H7 (cell line): ENCODE measurements at regions not wholly inside any gene's neighbourhood (a gene's known extent, or its start where the extent isn't known, plus 50 kb on each side); places are given as distances from the start of the nearest gene placed in this dataset.

Source experiments
- DNase-seq: peaks from one replicate; pipeline ENCODE4 v3.0.0; 2012
- H3K27me3 ChIP-seq: 2 replicates; pipeline ENCODE4 v1.6.0; 2011; ENCODE audit warnings: mild to moderate bottlenecking, low read length; ENCODE audit not compliant: control insufficient read depth, insufficient read depth
- H3K36me3 ChIP-seq: replicated peaks from 2 replicates; pipeline ENCODE4 v1.5.1; 2011; ENCODE audit warnings: low read length; ENCODE audit not compliant: control insufficient read depth, insufficient read depth
- H3K4me3 ChIP-seq: 2 replicates; pipeline ENCODE4 v1.5.1; 2011; ENCODE audit warnings: low read depth, mild to moderate bottlenecking, control low read depth, low read length, moderate library complexity; ENCODE audit not compliant: insufficient read depth

DNA sequence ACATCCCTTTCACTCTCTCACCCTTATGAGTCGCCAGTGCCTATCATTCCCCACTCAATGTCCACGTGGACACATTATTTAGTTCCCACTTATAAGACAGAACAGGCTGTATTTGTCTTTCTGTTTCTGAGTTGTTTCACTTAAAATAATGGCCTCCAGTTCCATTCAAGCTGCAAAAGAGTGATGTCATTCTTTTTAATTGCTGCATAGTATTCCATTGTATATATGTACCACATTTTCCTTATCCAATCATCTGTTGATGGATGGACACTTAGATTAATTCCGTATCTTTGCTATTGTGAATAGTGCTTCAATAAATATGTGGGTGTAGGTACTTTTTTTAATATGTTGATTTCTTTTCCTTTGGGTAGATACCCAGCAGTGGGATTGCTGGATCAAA lies 79.1 kb downstream of the ZNF365 start:
- DNase-seq = no peak
- Histone ChIP-seq H3K36me3 (no peaks in the 10 kb centered on the region), H3K4me3 (no peak overlapping the region), H3K27me3 (no peaks in the 10 kb centered on the region)

DNA sequence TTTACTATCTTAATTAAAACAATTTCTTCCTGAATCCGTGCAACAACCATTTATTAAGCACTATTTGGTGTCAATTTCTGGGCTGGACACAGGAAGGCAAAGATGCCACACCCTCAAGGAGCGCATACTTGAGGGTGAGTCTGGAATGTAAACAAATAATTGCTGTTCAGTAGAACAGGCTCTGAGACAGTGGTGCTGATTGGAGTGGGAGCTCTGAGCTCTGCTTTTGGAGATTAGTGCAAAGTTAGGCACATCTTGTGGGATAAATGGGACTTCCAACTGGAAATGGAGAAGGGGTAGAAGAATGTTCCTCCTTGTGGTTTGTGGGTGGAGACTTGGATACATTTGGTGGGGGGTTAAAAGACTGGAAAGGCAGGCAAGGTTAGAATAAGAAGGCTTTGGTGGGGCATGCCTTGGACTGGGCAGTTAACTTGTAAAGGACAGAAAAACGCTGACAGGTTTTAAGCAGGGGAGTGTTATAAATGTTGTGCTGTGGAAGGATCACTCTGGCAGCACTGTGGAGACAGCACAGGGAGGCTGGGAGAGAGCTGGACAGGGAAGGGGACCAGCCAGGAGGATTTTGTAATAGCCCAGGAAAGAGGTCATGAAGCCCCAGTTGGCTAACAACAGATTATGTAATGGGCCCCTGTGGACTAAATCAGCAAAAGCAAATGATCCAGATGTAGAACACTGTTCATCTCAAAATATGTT lies 80.7 kb downstream of the ZNF365 start:
- no peak for DNase-seq
- no peaks in the 10 kb centered on the region for H3K36me3 ChIP-seq
- no peaks in the 10 kb centered on the region for H3K27me3 ChIP-seq
- no peak overlapping the region for H3K4me3 ChIP-seq

DNA sequence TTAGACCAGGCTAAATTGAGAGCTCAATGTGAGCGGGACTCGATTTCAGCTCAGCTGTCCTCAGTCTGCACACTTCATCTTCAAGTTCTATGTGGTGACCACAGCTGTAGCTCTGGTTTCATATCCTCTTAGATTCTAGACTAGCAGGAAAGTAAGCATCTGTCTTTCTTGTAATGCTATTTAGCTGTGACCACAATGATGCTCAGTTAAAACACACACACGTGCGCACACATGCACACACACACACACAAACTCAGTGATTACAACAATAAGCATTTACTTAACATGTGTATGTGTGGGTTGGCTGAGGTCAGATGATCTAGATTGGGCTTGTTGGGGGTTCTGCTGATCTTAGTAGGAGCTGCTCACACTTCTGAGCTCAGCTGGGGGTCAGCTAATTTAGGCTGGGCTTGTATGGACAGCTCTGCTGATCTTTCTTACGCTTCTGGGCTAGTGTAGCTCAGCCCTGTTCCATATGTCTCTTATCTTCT lies 82.5 kb downstream of the ZNF365 start:
- Histone ChIP-seq H3K27me3 (no peaks in the 10 kb centered on the region), H3K36me3 (no peaks in the 10 kb centered on the region), H3K4me3 (no peak overlapping the region)
- DNase-seq = no peak

DNA sequence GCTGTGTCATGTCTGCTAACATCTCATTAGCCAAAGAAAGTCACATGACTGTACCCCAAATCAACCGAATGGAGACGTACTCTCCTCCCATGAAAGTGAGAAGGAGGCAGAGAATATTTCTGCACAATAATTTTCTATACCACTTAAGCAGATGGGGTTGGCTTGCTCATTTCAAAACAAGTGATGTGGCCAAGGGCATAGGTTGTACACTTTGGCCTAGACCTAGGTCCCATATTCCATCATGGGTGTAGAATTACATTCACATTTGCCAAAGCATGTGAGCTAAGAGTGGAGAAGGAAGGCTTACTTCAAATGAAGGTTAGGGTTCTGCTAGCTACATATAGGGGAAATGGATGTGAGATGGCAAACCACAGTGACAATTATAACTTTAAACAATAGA lies 83.0 kb downstream of the ZNF365 start:
- no peak overlapping the region for H3K4me3 ChIP-seq
- DNase-seq = no peak
- H3K27me3 ChIP-seq = no peaks in the 10 kb centered on the region
- no peaks in the 10 kb centered on the region for H3K36me3 ChIP-seq

DNA sequence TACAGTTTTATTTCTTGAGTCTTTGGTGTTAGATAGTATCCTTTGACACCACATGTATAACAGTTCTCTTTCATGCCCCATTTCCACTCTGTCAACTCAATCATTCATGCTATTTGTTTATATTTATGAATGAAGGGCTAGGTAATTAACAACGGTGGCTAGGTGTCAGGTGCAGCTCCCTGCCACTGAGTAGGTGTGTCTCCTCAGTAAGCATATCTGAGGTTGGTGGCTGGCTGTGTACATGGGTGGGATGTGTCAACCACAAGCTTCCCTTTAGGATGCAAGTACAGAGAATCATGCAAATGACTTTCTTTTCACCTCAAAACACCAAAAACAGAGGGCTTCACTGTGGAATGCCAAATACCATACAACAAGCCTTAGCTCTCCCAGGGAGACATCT lies 83.4 kb downstream of the ZNF365 start:
- H3K27me3 ChIP-seq = no peaks in the 10 kb centered on the region
- no peaks in the 10 kb centered on the region for H3K36me3 ChIP-seq
- H3K4me3 ChIP-seq = no peak overlapping the region
- no peak for DNase-seq

DNA sequence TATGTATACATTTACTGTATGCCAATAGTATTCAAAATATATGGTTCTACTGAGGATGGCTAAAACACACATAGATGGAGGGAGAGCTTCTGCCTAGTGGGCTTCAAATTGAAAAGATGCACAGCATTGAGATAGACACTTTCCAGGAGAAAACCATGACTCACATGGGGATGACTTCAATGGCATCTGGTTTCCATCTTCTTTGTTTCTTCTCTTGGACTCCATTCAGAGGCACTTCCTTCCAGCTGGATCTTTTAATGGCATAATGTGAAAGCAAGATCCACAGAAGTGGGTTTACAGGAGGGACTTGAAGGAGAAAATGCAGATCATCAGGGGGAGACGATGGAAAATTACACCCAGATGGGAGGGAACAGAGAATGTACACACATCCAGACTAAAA lies 84.9 kb downstream of the ZNF365 start:
- H3K27me3 ChIP-seq = no peaks in the 10 kb centered on the region
- H3K4me3 ChIP-seq = no peak overlapping the region
- no peaks in the 10 kb centered on the region for H3K36me3 ChIP-seq
- no peak for DNase-seq

DNA sequence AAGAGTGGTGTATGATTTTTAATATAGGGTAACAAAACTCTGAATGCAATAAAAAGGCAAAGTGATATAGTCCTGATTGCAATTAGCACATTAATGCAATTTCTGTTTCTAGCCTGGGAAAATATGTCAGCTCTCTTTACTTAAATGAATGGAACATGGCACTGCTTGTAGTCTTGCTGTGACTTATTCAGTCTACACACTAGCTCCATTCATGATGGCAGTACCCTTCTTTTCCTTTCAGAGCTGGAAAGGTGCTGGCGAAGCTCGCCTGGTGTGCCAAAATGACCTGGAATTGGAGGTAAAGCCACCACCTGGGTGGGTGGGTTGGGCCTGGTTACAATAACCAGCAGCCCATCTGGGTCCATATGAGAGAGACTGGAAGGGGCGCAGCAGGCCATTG lies 85.3 kb downstream of the ZNF365 start:
- no peaks in the 10 kb centered on the region for H3K27me3 ChIP-seq
- H3K36me3 ChIP-seq = no peaks in the 10 kb centered on the region
- DNase-seq = no peak
- no peak overlapping the region for H3K4me3 ChIP-seq

DNA sequence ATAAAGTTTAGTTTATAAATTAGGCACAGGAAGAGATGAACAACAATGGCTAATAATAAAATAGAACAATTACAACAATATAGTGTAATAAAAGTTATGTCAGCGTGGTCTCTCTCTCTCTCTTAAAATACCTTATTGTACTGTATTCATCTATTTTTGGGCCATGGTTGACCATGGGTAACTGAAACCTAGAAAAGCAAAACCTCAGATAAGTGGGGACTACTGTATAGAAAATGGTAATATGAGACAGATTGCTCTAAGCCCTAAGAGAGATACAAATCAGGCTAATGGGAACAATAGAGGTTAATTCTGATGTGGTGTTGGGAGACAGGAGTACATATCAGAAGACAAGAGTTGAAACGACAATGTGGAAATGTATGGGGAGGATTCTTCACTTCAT lies 86.2 kb downstream of the ZNF365 start:
- no peaks in the 10 kb centered on the region for H3K36me3 ChIP-seq
- H3K4me3 ChIP-seq = no peak overlapping the region
- H3K27me3 ChIP-seq = no peaks in the 10 kb centered on the region
- DNase-seq = no peak

DNA sequence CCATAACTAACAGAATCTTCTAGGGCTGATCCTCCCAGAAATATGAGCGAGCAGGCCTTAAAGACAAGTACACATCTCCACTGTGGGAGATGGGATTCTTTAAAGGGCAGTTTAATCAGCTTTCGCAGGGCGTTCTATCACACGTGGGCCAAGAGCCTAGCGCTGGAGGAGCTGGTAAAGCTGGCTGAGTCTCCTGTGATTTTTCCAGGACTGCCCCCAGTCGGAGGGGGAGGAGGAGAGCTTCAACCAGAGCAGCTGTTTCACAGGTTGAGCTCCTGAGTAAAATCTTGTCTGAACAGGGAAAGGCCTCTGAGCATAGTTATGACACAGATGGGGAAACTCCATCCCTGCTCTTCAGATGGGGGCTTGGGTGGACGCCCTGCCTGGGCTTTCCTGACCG lies 87.0 kb downstream of the ZNF365 start:
- Histone ChIP-seq H3K36me3 (no peaks in the 10 kb centered on the region), H3K4me3 (no peak overlapping the region), H3K27me3 (no peaks in the 10 kb centered on the region)
- no peak for DNase-seq

DNA sequence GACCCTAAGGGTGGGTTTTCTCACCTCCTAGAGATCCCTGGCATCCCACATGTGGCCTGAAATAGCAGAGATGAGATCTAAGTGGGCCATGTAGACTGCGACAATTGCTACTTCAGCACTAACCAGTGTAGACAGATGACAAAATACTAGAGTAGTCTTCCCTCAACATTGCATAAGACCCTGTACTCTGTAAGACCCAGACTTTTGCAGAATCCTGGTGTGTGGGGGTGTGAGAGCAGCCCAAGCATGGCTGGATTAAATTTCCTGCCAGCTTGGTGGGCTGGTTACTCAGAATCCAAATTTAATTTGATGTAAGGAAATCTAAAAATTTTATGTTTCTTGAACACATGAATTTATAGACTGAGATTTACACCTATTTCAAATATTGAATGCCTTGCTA lies 88.3 kb downstream of the ZNF365 start:
- Histone ChIP-seq H3K36me3 (no peaks in the 10 kb centered on the region), H3K4me3 (no peak overlapping the region), H3K27me3 (no peaks in the 10 kb centered on the region)
- DNase-seq = no peak

DNA sequence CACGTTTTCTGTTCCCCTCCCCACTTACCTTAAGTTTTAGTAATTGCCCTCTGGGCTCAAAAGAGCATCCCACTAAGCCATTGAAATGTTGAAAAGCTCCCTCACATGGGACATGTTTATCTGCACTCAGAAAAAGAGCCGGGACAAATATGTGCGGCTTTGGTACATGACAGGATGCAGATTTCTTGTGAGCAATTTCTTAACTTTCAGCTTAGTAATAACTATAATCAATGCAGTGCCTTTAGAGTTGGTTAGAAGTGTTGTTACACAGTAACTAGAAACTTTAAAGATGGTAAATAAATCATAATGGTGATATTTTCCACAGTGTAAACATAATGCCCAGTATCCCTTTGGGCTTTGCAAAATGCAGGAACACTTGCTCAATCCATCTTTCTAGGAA lies 89.2 kb downstream of the ZNF365 start:
- H3K4me3 ChIP-seq = no peak overlapping the region
- no peaks in the 10 kb centered on the region for H3K27me3 ChIP-seq
- no peak for DNase-seq
- H3K36me3 ChIP-seq = no peaks in the 10 kb centered on the region

DNA sequence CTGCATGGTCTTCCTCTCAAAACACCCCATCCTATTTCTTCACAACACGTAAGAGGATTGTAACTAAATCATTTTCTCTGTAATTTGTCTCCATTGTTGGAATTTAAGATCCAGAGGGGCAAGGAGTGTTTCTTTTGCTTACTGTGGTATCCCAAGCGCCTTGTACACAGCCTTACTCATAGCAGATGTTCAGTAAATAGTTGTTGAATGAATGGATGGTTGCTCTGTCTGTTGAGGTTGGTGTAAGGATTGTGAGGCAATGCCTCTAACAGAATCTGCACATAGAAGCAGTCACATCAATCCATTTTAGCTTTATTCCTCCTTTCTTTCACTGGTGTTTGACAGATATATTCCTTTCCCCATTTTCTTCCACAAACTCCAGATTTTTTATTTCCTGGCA lies 90.1 kb downstream of the ZNF365 start:
- no peaks in the 10 kb centered on the region for H3K36me3 ChIP-seq
- no peak for DNase-seq
- no peaks in the 10 kb centered on the region for H3K27me3 ChIP-seq
- H3K4me3 ChIP-seq = no peak overlapping the region

DNA sequence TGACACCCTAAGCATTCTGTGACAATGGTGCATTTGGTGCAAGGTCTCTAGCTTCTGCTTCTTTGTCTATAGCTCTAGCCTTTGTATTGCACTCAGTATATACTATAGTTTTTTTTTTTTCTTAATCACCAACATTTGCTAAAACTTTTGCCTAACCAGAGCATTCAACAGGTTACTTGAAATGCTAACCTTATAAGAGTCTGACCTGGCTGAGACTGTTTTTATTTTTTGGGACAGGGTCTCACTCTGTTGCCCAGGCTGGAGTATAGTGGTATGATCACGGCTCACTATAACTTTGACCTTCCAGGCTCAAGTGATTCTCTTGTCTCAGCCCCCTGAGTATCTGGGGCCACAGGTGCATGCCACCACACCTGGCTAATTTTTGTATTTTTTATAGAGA lies 92.4 kb downstream of the ZNF365 start:
- no peak for DNase-seq
- Histone ChIP-seq H3K4me3 (no peak overlapping the region), H3K27me3 (no peaks in the 10 kb centered on the region), H3K36me3 (no peaks in the 10 kb centered on the region)

DNA sequence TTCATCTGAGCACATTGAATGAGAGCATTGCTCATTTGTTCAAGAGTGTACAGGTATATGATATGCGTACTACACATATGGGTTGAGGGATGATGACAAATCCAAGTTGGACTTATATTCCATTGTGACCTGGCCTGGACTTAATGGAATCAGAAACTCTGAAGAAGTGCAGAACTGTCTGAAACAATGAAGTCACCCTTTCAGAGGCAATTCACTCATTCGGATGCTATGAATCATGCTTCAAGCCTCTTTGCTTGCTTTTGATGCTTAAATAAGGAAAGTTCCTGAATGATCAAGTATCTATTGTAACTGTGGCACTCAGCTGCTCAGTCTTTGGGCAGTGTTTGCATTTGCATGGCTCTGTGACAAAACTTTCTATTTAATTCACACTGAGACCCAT lies 93.4 kb downstream of the ZNF365 start:
- Histone ChIP-seq H3K27me3 (no peaks in the 10 kb centered on the region), H3K36me3 (no peaks in the 10 kb centered on the region), H3K4me3 (no peak overlapping the region)
- DNase-seq = no peak

DNA sequence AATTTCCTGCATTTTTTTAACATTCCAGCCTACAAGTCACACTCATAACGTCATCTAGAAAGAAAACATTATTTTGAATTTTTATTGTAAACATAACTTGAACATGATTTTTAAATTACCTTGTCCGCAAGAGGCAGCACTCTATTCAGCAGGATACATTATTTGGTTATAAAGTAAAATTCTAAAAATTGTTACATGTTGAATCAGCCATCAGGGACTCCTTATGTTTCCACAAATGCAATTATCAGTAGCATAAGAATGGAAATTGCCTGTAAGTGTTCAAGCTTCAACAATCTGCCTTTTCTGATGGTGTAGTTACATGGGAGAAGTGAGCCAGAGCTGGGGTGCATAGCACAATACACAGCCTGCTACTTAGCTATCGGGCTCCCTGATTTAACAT lies 97.5 kb downstream of the ZNF365 start:
- no peak for DNase-seq
- H3K36me3 ChIP-seq = no peaks in the 10 kb centered on the region

DNA sequence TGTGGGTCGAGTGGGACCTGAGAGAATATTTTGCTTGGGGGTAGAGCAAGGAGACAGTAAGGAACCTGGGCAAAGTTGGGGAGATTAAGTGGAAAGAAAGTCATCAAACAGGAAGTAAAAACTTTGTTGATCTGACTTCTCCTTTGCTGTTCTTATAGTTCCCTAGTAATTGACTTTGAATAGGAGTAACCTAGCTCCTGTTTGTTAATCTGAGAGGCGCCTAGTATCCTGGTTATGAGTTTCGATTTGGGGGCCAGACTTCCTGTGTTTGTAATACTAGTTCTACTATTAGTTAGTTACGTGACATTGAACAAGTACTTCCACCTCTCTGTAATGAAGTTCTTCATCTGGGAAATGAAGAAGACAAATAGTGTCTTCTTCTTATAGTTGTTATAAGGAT lies 99.1 kb downstream of the ZNF365 start:
- H3K36me3 ChIP-seq = no peaks in the 10 kb centered on the region
- DNase-seq = no peak

More for the DNA sequence above, 97.5 kb downstream of the ZNF365 start:
- no peak overlapping the region for H3K4me3 ChIP-seq
- no peaks in the 10 kb centered on the region for H3K27me3 ChIP-seq

More for the DNA sequence above, 99.1 kb downstream of the ZNF365 start:
- Histone ChIP-seq H3K4me3 (no peak overlapping the region), H3K27me3 (no peaks in the 10 kb centered on the region)
